SK-N-SH (cell line): ENCODE measurements at regions not wholly inside any gene's neighbourhood (a gene's known extent, or its start where the extent isn't known, plus 50 kb on each side); places are given as distances from the start of the nearest gene placed in this dataset.

Experiments used
- CHD2 ChIP-seq: fragments of 150-350 bp; IDR thresholded peaks from 2 replicates; pipeline ENCODE4 v1.6.1; 2018; ENCODE audit warnings: low read length; ENCODE audit not compliant: partially characterized antibody
- CTCF ChIP-seq: fragments of 200-600 bp; sonication (generic); IDR thresholded peaks from 2 replicates; pipeline ENCODE4 v1.6.1; 2017; ENCODE audit warnings: antibody characterized with exemption, mild to moderate bottlenecking, moderate library complexity
- EZH2phosphoT487 ChIP-seq: fragments of 200-600 bp; sonication (generic); IDR thresholded peaks from 2 replicates; pipeline ENCODE4 v1.6.1; 2017; ENCODE audit warnings: low read depth, mixed run types, mild to moderate bottlenecking, antibody characterized with exemption, moderate library complexity, borderline replicate concordance
- FOXM1 ChIP-seq: IDR thresholded peaks from 2 replicates; pipeline ENCODE4 v1.4.0; 2012; ENCODE audit warnings: low read depth, mild to moderate bottlenecking
- GATA2 ChIP-seq: sonication (generic); formaldehyde crosslinking; IDR thresholded peaks from 2 replicates; pipeline ENCODE4 v1.5.0; 2020; ENCODE audit warnings: mild to moderate bottlenecking, missing genetic modification reagents
- MAX ChIP-seq: IDR thresholded peaks from 2 replicates; pipeline ENCODE4 v1.4.0; 2012; ENCODE audit warnings: low read depth
- RXRA ChIP-seq: IDR thresholded peaks from 2 replicates; pipeline ENCODE4 v1.4.0; 2012; ENCODE audit warnings: low read depth, mild to moderate bottlenecking, borderline replicate concordance
- SIN3A ChIP-seq: IDR thresholded peaks from 2 replicates; pipeline ENCODE4 v1.6.1; 2012; ENCODE audit warnings: low read depth, mild to moderate bottlenecking, low read length, moderate library complexity, borderline replicate concordance
- SMC3 ChIP-seq: IDR thresholded peaks from 2 replicates; pipeline ENCODE4 v1.6.1; 2012; ENCODE audit warnings: low read depth, low read length, improper control_type of control experiment
- TAF1 ChIP-seq: IDR thresholded peaks from 2 replicates; pipeline ENCODE4 v1.6.1; 2012; ENCODE audit warnings: low read depth, mild to moderate bottlenecking, low read length, moderate library complexity, borderline replicate concordance
- ZBTB33 ChIP-seq: IDR thresholded peaks from 2 replicates; pipeline ENCODE4 v1.4.0; 2012; ENCODE audit warnings: low read depth, borderline replicate concordance

- TF ChIP-seq CTCF (no peak), FOXM1 (no peak), RXRA (no peak), ZBTB33 (no peak), SIN3A (no peak), GATA2 (CRISPR knock-in tag) (no peak), MAX (no peak), SMC3 (no peak), CHD2 (no peak), TAF1 (no peak), EZH2phosphoT487 (no peak)
Observed at GRCh38 chr18:78430131-78430758, 549.4 kb upstream of the SALL3 start.
